HFF-Myc (cell line): ENCODE measurements at regions not wholly inside any gene's neighbourhood (a gene's known extent, or its start where the extent isn't known, plus 50 kb on each side); places are given as distances from the start of the nearest gene placed in this dataset.

Experiments
- DNase-seq: peaks from one replicate; pipeline ENCODE4 v3.0.0-alpha.2; 2011; ENCODE audit warnings: low read depth; ENCODE audit errors: extremely low read depth
- H3K4me3 ChIP-seq: replicated peaks from 2 replicates; pipeline ENCODE4 v1.5.1; 2011; ENCODE audit warnings: low read depth, mild to moderate bottlenecking, control low read depth, low read length
- TF ChIP-seq, protein P1 (sequence below): IDR thresholded peaks from 2 replicates; pipeline ENCODE4 v1.5.1; 2012; ENCODE audit warnings: mild to moderate bottlenecking, low read depth, low read length, control low read depth; ENCODE audit errors: missing control alignments

DNA sequence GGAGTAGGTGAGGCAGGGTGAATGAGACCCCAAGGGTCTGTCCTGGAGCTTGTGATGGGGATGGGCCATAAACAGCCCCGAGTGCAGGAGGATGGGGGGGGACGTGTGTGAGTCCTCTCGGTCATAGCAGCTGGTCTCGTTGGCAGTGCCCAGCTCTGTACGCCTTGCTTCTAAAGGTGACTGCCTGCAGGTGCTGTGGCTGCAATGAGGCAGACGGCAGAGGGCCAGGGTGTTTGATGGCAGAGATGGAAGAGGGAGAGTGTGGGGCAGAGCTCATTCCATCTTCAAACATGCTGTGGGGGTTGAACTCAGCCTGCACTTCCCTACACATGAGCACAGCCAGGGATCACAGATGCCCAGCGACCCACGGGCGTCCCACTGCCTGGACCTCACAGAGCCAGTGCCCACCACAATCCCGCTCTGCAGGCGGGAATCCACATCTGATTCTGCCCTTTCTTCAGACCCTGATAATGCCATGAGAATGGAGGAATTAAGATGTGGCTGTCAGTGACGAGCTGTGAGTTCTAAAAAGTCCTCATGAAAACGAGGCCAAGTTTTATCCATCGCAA lies 123.3 kb upstream of the CDH4 start:
- TF ChIP-seq, protein P1, sequence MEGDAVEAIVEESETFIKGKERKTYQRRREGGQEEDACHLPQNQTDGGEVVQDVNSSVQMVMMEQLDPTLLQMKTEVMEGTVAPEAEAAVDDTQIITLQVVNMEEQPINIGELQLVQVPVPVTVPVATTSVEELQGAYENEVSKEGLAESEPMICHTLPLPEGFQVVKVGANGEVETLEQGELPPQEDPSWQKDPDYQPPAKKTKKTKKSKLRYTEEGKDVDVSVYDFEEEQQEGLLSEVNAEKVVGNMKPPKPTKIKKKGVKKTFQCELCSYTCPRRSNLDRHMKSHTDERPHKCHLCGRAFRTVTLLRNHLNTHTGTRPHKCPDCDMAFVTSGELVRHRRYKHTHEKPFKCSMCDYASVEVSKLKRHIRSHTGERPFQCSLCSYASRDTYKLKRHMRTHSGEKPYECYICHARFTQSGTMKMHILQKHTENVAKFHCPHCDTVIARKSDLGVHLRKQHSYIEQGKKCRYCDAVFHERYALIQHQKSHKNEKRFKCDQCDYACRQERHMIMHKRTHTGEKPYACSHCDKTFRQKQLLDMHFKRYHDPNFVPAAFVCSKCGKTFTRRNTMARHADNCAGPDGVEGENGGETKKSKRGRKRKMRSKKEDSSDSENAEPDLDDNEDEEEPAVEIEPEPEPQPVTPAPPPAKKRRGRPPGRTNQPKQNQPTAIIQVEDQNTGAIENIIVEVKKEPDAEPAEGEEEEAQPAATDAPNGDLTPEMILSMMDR = no peak
- no peak for DNase-seq
- H3K4me3 ChIP-seq = no peak overlapping the region

DNA sequence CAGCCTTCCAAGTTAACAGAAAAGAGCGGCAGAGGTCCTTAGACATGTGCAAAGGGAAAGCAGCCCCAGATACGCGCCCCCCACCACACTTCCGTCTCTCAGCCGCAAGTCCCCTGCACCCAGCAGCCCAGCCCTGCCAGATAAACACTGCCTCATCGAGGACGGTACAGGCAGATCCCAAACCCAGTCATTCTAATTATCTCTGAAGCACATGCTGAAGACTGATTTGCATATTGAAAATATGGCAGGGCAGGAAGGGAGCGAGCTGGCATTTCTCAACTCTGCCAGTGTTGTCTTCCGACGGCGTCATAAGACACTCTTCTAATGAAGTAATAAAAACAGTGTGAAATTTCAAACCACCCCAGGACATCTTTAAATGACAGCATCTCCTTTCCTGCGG lies 122.8 kb upstream of the CDH4 start:
- no peak overlapping the region for H3K4me3 ChIP-seq
- TF ChIP-seq, protein P1 = no peak
- DNase-seq = no peak

DNA sequence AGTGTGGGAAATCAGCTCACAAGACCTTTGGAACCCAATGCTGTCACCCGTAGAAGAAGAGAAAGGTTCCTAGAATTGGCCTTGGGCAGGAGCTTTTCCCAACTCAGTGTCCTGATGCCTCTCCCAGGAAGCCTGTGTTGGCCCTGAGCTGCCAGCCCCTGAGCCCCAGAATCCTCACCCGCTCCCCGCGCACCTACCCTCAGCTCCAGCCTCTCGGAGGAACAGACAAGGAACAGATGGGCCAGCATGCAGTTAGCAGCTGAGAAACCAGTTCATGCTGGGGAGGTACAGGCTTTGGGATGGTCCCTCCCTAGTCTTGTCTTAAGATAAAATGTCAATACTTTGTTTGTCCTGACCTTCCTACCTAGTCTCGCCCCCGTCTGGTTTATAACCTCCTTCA lies 121.9 kb upstream of the CDH4 start:
- no peak overlapping the region for H3K4me3 ChIP-seq
- no peak for DNase-seq
- TF ChIP-seq, protein P1 = no peak

DNA sequence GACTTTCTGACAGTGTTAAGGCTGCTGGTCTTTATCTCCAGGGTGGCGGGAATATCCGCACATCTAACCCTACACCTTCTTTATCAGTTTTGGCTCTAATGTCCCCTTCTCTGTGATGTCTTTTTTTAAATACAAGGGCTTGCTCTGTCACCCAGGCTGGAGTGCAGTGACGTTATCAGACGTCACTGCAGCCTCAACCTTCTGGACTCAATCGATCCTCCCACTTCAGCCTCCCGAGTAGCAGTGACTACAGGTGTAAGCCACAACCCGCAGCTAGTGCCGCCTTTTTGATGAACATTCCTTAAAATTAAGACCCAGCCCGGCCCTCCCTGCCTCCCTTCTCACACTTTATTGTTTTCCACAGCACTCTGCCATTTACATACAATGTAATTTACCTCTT lies 120.1 kb upstream of the CDH4 start:
- no peak overlapping the region for H3K4me3 ChIP-seq
- TF ChIP-seq, protein P1 = no peak
- DNase-seq = no peak

DNA sequence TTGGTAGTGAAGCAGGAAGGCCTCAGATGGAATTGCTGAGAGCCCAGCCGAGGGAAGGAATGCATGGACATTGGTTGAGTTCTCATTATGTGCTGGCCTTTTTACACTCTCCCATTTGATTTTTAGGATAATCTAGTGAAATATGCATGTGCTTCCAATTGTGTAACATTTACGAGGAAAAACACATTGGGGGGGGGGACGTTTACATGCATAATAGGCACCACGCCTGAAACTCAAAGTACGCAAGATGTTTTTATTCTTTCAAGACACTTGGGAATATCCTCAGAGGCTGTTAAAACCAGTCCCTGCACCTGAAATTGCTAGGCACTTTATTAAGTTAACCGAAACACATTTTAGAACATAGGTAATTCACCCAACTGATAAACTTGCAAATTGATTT lies 118.5 kb upstream of the CDH4 start:
- no peak overlapping the region for H3K4me3 ChIP-seq
- TF ChIP-seq, protein P1 = no peak
- DNase-seq = no peak

DNA sequence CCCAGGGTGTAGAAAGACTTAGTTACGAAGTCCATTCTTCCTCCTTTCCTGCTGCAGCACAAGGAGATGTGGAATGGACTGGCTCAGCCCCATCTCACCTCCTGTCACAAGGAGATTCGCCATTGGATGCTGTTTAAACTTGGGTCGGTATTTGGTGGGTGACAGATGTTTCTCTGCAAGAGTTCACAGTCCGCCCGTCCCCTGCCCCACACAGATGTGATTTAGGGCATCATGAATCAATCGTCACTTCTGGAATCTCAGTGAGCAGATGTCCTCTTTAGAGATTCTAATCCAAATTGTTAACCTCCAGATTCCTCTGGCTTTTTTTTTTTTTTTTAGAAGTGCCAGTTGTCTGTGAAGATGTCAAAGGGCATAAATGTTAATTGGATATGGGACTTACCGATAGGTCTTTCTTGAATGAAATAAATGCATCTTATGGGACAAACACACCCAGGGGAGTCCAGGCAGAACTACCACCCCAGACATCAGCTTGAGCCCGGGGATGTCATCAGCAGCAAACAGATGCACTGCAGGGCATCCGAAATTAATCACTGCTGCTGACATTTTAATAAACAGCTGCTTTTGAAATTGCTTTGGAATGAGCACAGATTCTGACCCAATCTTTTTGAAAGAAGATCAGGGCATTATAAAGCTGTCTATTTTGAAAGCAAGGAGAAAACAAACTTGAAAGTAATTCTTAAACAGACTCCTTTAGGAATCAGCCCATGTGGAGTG lies 117.6 kb upstream of the CDH4 start:
- no peak for DNase-seq
- TF ChIP-seq, protein P1 = no peak
- H3K4me3 ChIP-seq = no peak overlapping the region
